ENCODE measurements at regions not wholly inside any gene's neighbourhood (a gene's known extent, or its start where the extent isn't known, plus 50 kb on each side); places are given as distances from the start of the nearest gene placed in this dataset.

GRCh38 chr13:59088716-59089115 lies 1075.0 kb downstream of the DIAPH3 start:
- Histone ChIP-seq H3K9me3 (ENCODE audit: control insufficient read depth, low read length) (no peaks in the 10 kb centered on the region), H2AFZ (no peak overlapping the region), H3K4me3 (ENCODE audit: low read depth, low read length) (no peak overlapping the region), H3K9ac (no peak overlapping the region), H3K4me2 (ENCODE audit: low read length) (no peak overlapping the region), H3K36me3 (ENCODE audit: control insufficient read depth, insufficient read depth, low read length) (no peaks in the 10 kb centered on the region), H3K27me3 (ENCODE audit: control insufficient read depth, insufficient read depth, low read length) (no peaks in the 10 kb centered on the region), H3K4me1 (no peaks in the 10 kb centered on the region), H3K27ac (no peak overlapping the region), H3K79me2 (no peaks in the 10 kb centered on the region)
- no peak for TF ChIP-seq CTCF (IDR thresholded peaks at IDR 0.05)

- Histone ChIP-seq H3K9me3 (ENCODE audit: control insufficient read depth, low read length) (no peaks in the 10 kb centered on the region), H3K4me1 (no peaks in the 10 kb centered on the region), H3K36me3 (ENCODE audit: control insufficient read depth, insufficient read depth, low read length) (no peaks in the 10 kb centered on the region), H3K4me2 (ENCODE audit: low read length) (no peak overlapping the region), H3K4me3 (ENCODE audit: low read depth, low read length) (no peak overlapping the region), H2AFZ (no peak overlapping the region), H3K27ac (no peak overlapping the region), H3K9ac (no peak overlapping the region), H3K27me3 (ENCODE audit: control insufficient read depth, insufficient read depth, low read length) (no peaks in the 10 kb centered on the region), H3K79me2 (no peaks in the 10 kb centered on the region)
- TF ChIP-seq CTCF (IDR thresholded peaks at IDR 0.05), result no peak
Observed at GRCh38 chr13:59094181-59094580, 1069.5 kb downstream of the DIAPH3 start.

- no peak overlapping the region for H3K4me3 ChIP-seq (ENCODE audit: low read depth, low read length)
- H3K4me2 ChIP-seq (ENCODE audit: low read length), result no peak overlapping the region
- H3K9ac ChIP-seq, result no peak overlapping the region
- H3K27me3 ChIP-seq (ENCODE audit: control insufficient read depth, insufficient read depth, low read length), result no peaks in the 10 kb centered on the region
- TF ChIP-seq CTCF (IDR thresholded peaks at IDR 0.05), result no peak
- H2AFZ ChIP-seq, result peak overlapping the region; percentile 42
- no peaks in the 10 kb centered on the region for H3K36me3 ChIP-seq (ENCODE audit: control insufficient read depth, insufficient read depth, low read length)
- H3K4me1 ChIP-seq, result no peaks in the 10 kb centered on the region
- H3K79me2 ChIP-seq, result no peaks in the 10 kb centered on the region
- no peaks in the 10 kb centered on the region for H3K9me3 ChIP-seq (ENCODE audit: control insufficient read depth, low read length)
- H3K27ac ChIP-seq, result no peak overlapping the region
Observed at GRCh38 chr13:59099182-59099974, 1064.3 kb downstream of the DIAPH3 start.

GRCh38 chr13:59103004-59103768 lies 1060.5 kb downstream of the DIAPH3 start:
- Histone ChIP-seq H3K27me3 (ENCODE audit: control insufficient read depth, insufficient read depth, low read length) (no peaks in the 10 kb centered on the region), H2AFZ (no peak overlapping the region), H3K9me3 (ENCODE audit: control insufficient read depth, low read length) (no peaks in the 10 kb centered on the region), H3K9ac (no peak overlapping the region), H3K79me2 (no peaks in the 10 kb centered on the region), H3K4me2 (ENCODE audit: low read length) (no peak overlapping the region), H3K36me3 (ENCODE audit: control insufficient read depth, insufficient read depth, low read length) (no peaks in the 10 kb centered on the region), H3K4me3 (ENCODE audit: low read depth, low read length) (no peak overlapping the region), H3K4me1 (no peaks in the 10 kb centered on the region), H3K27ac (no peak overlapping the region)
- no peak for TF ChIP-seq CTCF (IDR thresholded peaks at IDR 0.05)
